ENCODE measurements at regions not wholly inside any gene's neighbourhood (a gene's known extent, or its start where the extent isn't known, plus 50 kb on each side); places are given as distances from the start of the nearest gene placed in this dataset.

DNA sequence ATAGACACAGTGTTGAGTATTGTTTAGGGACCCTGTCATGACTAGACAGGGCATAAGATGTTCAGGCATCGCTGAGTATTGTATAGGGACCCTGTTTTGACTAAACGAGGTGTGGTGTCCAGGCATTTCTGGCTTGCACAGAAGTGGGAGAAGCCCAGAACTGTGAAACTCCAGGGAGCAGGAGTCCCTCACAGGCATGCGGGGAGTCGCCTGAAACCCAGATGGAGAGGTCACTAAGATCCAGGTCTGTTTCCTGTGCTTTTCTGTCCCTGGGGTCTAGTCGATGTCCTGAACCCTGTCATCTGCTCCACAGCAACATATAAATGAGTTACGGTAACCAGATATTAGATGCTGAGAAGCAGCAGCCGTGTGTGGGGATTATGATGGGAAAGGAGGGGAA lies 469.0 kb upstream of the SALL3 start:
- intact Hi-C loops (cut with DNase I): no loop called here
- DNase-seq (ENCODE audit: low spot score): peak; percentile 68

DNA sequence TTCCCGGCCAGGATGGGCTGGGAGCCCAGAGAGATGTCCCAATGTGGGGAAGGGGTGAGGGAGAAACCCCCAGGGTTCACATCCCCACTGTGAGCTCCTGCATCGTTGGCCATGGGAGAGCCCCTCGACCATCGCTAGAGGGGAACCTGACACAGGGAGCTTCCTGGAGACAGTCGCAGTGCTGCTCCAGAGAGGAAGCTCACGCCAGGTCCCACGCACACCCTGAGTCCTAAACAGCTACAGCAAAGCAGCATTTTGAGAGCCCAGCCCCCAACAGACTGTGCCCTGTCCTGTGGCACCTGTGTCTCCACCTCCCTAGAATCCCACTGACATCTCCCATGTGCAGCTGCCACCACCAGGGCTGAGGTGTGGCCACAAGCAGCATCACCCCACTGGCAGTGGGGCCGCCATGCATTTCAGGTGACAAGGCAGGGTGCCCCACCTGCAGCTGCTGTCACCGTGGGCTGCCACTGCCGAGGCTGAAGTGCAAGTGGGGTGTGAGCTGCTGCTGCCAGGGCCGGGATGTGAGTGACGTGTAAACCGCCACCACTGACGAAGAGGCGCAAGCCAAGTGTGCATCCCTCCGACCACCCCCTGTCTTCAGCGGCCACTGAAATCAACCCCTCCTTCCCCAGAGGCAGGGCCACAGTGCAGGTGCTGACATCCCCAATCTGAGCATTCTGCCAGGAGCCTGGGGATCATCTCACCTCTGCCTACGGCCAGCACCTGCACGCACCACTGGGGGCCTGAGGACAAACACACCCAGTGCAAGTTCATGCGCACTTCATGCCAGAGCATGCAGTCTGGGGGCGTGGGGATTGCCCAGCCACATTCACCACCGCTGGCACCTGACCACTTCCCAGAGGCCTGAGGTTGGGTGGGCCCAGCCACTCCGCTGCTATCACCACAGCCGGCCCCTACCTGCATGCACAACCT lies 467.7 kb upstream of the SALL3 start:
- DNase-seq (ENCODE audit: low spot score): no peak

DNA sequence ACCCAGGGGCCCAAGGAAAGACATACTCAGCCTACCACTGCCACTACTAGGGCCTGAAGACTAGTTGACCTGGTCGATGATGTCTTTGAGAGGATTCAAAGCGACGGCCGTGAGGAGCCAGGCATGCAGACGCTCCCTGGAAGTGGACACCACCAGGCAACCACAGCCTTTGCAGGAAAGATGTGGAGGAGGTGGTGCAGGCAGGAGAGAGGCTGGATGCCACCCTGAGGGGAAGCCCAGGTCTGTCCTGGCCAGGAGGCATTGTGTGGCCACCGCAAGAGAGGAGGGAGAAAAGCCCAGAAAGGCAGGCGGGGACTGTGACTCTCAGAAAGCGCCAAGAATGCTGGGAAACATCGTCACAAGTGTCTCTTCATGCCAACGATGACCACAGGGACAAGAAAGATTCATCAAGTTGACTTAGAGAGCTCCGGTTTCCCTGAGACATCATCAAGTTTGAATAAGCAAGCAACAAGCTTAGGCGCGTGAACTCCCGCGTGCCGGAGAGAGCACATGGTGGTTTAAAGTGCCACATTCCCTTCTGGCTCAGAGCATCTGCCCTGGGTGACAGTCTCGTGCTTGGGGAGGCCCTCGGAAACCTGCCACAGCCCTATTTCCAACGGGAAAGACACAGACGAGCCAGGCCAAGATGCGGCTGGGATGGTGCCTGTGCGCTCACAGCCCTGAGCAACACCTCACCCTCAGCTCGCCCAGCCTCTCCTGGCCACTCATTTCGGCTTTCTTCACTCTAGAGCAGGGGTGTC lies 464.5 kb upstream of the SALL3 start:
- intact Hi-C loops (cut with DNase I): no loop called here
- no peak for DNase-seq (ENCODE audit: low spot score)

More for the DNA sequence above, 467.7 kb upstream of the SALL3 start:
- intact Hi-C loops (cut with DNase I): no loop called here

DNA sequence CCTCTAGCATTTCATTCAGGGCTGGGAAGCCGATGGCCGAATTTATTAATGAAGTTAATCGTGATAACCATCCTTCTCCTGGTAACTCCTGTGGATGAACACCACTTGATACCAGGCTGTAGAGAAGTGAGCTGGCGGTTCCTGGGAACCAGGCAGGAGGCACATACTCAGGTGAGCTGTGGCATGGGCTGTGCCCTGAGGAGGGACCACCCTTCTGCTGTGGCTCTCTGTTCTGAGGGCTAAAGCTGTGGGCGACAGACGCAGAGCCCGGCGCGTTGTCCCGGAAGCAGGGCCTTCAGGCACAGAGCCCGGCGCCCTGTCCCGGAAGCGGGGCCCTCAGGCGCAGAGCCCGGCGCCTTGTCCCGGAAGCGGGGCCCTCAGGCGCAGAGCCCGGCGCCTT lies 462.3 kb upstream of the SALL3 start:
- intact Hi-C loops (cut with DNase I): no loop called here
- no peak for DNase-seq (ENCODE audit: low spot score)

DNA sequence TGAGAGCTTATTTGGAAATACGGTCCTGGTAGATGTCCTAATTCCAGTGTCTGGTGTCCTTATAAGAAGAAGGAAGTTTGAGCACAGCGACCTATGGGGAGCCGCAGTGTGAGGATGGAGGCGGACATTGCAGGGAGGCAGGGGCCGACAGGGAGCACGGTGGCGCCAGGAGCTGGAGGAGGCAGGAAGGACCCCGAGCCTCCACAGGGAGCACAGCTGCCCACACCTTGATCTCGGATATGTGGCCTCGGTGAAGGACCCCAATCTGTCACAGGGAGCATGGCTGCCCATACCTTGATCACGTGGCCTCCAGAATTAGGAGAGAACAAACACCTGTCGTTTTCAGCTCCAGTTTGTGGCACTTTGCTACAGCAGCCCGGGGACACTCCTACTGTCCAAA lies 461.6 kb upstream of the SALL3 start:
- intact Hi-C loops (cut with DNase I): no loop called here
- DNase-seq (ENCODE audit: low spot score): no peak

DNA sequence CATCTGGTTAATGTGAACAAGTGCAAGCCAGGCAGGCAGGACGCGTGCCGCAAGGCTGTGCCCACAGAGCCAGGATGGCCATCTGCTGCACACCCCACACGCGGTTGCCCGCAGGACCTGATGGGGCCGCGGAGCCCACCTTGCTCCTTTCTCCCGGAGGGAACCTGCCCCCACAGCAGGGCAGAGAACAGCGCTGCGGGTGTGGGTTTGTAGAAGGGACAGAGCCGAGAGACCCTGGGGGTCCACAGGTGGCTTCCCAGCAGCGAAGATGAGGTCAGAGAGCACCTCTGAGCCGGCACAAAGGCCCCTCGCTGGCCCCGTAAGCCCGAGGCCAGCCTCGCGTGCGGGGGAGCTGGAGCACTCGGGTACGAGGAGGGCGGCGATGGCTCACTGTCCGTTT lies 460.8 kb upstream of the SALL3 start:
- DNase-seq (ENCODE audit: low spot score): no peak
- intact Hi-C loops (cut with DNase I): no loop called here

DNA sequence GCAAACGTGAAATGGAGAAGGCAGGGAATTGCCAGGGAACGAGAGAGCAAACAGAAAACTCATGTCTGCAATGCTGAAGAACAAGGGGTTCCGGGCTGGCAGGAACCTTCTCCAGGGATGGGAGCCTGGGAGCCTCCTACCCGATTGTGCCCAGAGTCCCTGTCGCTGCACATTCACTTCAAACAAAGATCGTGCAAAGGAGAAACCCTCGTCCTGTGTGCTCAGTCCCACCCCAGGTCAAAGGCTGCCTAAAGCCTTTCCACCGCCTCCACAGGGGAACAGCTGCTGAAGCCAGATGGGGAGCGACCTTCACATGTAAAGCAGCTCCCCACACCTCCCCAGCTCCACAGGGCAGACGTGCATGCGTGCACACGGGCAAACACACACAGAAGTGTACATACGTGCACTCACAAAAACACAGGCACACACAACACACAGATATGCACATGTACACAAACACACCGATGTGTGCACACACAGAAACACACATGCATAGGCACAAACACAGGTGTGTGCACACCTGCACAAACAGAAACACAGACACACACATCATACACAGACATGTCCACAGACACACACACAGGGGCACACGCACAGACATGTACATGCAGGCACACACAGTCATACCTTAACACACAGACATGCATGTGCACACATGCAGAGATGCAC lies 460.1 kb upstream of the SALL3 start:
- intact Hi-C loops (cut with DNase I): no loop called here
- no peak for DNase-seq (ENCODE audit: low spot score)

DNA sequence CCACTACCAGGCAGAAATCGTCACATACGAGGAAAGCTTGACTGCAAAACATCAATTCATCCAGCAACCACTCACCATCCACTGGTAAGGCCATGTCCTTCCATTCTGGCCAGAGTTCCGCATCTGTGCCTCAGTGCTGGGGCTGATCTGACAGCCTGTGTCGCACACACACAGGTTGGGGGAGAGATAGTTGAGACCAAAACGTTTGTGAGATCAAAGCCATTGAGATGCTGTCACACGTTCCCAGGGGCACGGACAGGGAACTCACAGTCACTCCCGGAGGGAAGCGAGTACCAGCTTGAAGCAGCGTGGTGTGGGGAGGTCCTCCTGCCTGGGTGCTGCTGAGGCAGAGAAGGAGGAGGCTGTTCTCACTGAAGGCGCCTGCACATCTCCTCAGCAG lies 458.5 kb upstream of the SALL3 start:
- no peak for DNase-seq (ENCODE audit: low spot score)
- intact Hi-C loops (cut with DNase I): no loop called here

DNA sequence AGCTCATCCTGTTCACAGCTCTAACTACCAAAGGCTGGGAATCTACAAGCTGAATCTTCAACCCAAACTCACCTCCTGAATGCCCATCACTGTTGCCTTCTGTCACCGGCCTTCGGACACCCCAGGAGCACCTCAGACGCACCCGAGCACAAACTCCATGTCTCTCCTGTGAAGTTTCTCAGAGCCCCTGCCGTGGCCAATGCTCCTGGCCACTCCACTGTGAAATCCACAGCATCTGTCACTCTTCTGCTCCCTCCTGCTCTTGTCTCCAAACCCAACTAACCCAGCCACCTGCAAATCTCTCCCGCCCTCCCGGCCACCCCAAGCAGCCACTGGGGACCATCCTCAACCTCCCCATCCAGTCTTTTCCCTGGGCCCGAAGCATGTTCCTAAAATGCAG lies 457.9 kb upstream of the SALL3 start:
- intact Hi-C loops (cut with DNase I): no loop called here

DNA sequence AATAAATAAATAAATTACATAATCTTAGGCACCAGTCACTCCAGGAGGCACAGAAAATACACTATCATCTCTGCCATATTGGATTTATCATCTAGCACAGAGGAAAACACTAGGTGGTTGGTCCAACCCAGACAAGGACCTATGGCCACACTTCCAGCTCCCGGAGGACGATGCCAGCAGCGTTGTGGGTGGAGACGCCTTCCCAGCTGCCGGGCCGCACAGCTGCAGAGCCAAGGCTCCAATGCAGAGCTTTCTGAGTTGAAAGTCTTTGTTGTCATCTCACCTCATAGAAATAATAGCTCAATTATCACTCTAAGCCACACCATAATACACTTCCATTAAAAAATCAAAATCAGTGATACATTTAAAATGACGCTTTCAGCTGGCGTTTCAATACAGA lies 457.1 kb upstream of the SALL3 start:
- intact Hi-C loops (cut with DNase I): no loop called here
- DNase-seq (ENCODE audit: low spot score): no peak

More for the DNA sequence above, 457.9 kb upstream of the SALL3 start:
- DNase-seq (ENCODE audit: low spot score): no peak

DNA sequence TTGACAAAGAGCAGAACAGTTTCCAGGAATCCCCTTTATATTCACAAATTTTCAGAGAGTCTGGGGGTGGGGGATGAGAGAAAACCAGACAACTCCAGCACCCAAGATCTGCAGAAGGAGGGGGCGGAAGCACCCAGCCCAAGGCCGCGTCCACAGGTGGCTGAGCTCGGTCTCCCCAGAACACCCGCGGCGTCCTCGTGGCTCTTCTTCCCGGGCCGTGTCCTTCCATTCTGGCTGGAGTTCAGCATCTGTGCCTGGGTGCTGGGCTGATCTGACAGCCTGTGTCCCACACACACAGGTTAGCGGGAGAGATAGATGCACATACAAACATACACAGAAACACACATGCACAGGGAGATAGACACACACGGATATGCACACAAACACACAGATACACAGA lies 455.8 kb upstream of the SALL3 start:
- intact Hi-C loops (cut with DNase I): no loop called here
- no peak for DNase-seq (ENCODE audit: low spot score)

DNA sequence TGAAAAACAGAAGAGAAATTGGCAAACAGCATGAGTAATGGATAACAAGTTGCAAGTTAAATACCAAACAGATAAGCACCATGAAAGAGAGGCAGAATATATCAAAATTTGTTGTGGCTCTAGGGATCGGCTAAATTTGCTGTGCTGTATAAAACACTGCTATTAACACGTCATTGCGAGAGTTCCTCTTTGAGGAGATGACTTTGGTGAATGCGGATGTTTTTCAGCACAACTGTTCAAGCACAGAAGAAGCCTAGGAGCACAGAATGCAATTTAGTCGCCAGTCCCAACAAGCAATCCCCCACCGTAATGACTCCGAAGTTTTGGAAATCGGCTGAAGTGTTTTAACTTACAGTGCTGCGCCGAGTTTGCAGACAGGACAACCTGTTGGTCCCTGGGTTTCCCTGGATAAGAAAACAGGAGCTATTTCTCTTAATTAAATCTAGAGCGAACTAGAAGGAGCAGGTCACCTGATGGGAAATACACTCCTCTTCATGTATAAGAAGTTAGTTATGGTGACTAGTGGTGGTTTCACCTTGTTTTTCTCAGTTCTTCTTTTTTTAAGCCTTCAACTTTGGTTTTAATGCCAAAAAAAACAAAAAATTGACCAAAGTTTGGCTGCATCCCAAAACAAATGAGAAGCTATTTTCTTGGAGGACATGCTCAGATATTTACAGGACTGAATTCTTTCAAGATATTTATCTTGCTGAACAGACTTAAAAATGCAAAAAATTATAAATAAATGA lies 454.1 kb upstream of the SALL3 start:
- intact Hi-C loops (cut with DNase I): no loop called here
- no peak for DNase-seq (ENCODE audit: low spot score)

DNA sequence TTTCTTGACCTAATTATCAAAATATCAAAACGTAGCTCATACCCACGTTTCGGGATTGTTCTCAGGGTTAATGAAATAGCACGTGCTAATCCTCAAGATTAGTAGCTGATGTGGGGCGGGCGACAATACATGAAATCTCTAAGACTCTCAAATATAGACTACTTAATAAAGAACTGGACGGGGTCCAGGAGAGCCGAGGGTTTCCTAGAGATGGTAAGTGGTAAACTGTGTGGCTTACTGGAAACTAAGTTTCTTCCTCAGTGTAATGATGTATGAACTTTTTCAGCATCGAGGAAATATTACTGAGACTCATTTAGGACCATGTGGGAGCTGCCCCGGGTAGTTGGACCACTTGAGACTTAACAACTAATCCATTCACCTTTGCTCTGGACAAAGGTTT lies 453.3 kb upstream of the SALL3 start:
- DNase-seq (ENCODE audit: low spot score): no peak
- intact Hi-C loops (cut with DNase I): no loop called here

DNA sequence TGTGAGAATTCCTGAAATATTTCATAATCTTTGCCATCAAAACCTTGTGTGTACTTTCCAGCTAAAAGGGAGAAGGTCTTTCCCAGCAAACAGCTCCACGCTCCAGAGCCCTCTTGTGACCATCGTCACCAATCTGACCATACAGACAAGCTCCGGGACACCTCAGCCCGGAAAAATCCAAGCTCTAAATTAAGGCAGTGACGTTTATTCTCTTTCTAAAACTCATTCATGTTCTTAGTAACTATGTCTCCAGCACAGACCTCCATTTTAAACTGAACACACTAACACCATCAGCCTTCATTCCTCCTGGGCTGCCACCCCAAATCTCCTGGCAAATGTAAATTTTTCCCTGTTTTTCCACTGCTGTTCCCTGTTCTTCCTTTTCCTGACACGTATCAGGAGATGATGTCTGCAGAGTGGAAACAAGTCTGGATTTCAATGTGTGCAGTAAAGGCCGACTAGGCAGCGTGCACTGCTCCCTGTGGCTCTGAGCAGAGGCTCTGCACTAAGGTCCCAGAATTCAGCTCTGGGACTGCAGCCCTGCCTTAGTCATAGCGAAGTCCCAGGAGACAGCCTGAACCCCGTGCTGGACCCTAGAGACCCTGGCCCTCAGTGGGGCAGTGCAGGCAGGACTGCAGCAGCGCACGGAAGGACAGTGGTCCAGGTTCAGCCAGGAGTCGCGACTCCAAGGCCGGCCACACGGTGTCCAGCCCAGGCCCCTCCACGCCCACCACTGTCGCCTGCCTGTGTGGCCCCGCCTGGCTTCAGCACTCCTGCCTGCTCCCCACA lies 452.5 kb upstream of the SALL3 start:
- intact Hi-C loops (cut with DNase I): no loop called here
- no peak for DNase-seq (ENCODE audit: low spot score)

DNA sequence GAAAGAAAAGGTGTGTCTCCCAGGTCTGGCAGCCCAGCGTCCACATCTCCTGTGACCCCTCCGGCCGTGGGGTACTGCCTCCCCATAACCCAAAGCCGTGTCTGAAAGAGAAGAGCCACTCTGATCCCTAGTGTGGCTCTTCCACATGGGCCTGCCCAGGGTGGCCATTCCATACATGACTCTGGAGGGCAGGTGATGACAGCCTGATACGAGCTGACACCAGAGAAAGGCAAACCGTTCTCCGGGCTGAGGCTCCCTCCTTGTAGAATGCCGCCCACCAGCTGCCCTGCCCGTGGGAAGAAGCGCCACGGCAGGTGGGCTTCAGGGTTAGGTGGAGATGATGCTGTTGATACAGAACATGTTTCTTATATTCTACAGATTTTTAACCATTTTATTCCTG lies 451.6 kb upstream of the SALL3 start:
- no peak for DNase-seq (ENCODE audit: low spot score)
- intact Hi-C loops (cut with DNase I): no loop called here

DNA sequence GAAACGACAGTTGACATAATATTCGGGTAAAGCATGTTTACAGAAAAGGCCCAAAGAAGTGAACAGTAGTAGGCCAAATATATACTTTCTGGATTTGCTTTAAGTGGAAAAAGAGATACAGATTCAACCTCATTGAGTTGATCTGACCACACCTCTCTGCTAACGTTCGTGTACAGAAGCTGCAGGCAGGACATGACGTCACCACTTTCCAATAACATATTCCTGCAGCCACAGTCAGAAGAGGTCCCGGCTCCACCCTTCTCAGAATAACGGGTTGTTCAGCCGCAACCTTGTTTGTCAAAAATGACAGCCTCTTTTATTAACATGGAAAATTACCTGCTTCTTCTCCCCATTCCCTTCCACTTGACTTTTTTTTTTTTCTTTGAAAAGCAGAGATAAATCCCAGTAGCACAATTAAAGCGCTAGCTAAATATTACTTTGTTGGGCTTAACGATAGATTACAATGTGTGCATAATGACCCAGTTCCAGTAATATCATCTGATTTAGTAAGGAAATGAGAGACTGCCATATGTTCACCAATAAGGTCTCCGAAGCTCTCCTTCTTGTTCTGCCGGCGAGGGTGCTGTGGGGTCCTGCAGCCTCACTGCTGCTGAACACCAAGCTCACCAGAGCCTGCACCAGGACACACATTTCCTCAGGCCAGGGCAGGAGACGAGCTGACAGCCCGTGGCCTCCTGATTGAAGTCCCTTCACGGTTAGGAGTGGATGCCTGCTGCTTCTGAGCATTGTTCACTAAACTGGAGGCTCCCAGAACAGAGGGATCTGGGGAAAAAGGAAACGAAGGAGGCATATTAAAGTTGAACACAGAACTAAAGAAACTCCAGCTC lies 451.0 kb upstream of the SALL3 start:
- intact Hi-C loops (cut with DNase I): no loop called here
- no peak for DNase-seq (ENCODE audit: low spot score)

DNA sequence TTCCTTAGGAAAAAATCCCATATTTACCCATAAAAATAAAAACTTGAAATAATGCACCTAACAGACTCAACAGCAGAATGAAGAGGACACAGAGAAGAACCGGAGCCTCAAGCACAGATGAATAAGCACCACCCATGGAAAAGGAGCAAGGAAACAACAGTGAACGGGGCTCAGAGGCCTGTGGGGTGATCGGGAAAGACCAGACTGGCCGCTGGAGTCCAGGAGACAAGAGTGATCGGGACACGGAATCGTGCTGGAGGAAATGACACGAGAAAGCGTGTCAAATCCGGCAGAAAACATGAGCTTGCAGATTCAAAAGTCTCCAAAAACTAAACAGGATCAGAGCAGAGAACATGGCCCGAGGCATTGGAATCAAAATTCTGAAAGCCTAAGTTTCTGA lies 448.0 kb upstream of the SALL3 start:
- intact Hi-C loops (cut with DNase I): no loop called here

More for the DNA sequence above, 448.0 kb upstream of the SALL3 start:
- no peak for DNase-seq (ENCODE audit: low spot score)
